A172 (cell line): ENCODE measurements at regions not wholly inside any gene's neighbourhood (a gene's known extent, or its start where the extent isn't known, plus 50 kb on each side); places are given as distances from the start of the nearest gene placed in this dataset.
A peak's percentile ranks its signal among the peaks of the same experiment; 100 is the strongest.

Experiments
- DNase-seq: peaks from one replicate; pipeline ENCODE4 v3.0.0-alpha.2; 2015; ENCODE audit warnings: low spot score

- DNase-seq: no peak
Observed at GRCh38 chr13:34749046-34749445, 193.0 kb upstream of the NBEA start.

GRCh38 chr13:34750078-34750931 lies 191.8 kb upstream of the NBEA start:
- DNase-seq: no peak

- DNase-seq: no peak
Observed at GRCh38 chr13:34751044-34751443, 191.0 kb upstream of the NBEA start.

GRCh38 chr13:34751492-34751891 lies 190.6 kb upstream of the NBEA start:
- no peak for DNase-seq

GRCh38 chr13:34752283-34752960 lies 189.6 kb upstream of the NBEA start:
- DNase-seq: no peak

GRCh38 chr13:34756136-34756535 lies 185.9 kb upstream of the NBEA start:
- DNase-seq: no peak

- no peak for DNase-seq
Observed at GRCh38 chr13:34756572-34756971, 185.5 kb upstream of the NBEA start.

GRCh38 chr13:34757441-34757840 lies 184.6 kb upstream of the NBEA start:
- DNase-seq: no peak

- no peak for DNase-seq
Observed at GRCh38 chr13:34758628-34759027, 183.4 kb upstream of the NBEA start.

- no peak for DNase-seq
Observed at GRCh38 chr13:34762312-34762711, 179.8 kb upstream of the NBEA start.

- DNase-seq: no peak
Observed at GRCh38 chr13:34764246-34764645, 177.8 kb upstream of the NBEA start.

GRCh38 chr13:34765446-34766180 lies 176.5 kb upstream of the NBEA start:
- no peak for DNase-seq

- DNase-seq: no peak
Observed at GRCh38 chr13:34767778-34768177, 174.3 kb upstream of the NBEA start.

- DNase-seq: no peak
Observed at GRCh38 chr13:34772206-34772605, 169.9 kb upstream of the NBEA start.

GRCh38 chr13:34772881-34773280 lies 169.2 kb upstream of the NBEA start:
- no peak for DNase-seq

- DNase-seq: peak; percentile 4
Observed at GRCh38 chr13:34776390-34776981, 165.6 kb upstream of the NBEA start.

- DNase-seq: no peak
Observed at GRCh38 chr13:34777089-34777913, 164.8 kb upstream of the NBEA start.

GRCh38 chr13:34777914-34778303 lies 164.2 kb upstream of the NBEA start:
- DNase-seq: no peak

GRCh38 chr13:34779171-34779570 lies 162.9 kb upstream of the NBEA start:
- DNase-seq: no peak

- no peak for DNase-seq
Observed at GRCh38 chr13:34793301-34793700, 148.8 kb upstream of the NBEA start.

GRCh38 chr13:34803756-34804155 lies 138.3 kb upstream of the NBEA start:
- DNase-seq: peak; percentile 15
